Lower leg skin (tissue), 3 donors: ENCODE measurements at regions not wholly inside any gene's neighbourhood (a gene's known extent, or its start where the extent isn't known, plus 50 kb on each side); places are given as distances from the start of the nearest gene placed in this dataset.

Experiments
- POLR2A ChIP-seq, 2 donors: fragments of 450-650 bp; IDR thresholded peaks; one replicate each; pipeline ENCODE4 v1.6.1; 2016 to 2017; ENCODE audit warnings: antibody characterized with exemption in 2 of 2, mild to moderate bottlenecking in 1 of 2, moderate library complexity in 1 of 2
- TF ChIP-seq, protein P1 (sequence below), 3 donors: fragments of 450-650 bp; IDR thresholded peaks; one replicate each; pipeline ENCODE4 v1.5.1; 2016; ENCODE audit warnings: antibody characterized with exemption in 3 of 3, mild to moderate bottlenecking in 3 of 3, moderate library complexity in 2 of 3

DNA sequence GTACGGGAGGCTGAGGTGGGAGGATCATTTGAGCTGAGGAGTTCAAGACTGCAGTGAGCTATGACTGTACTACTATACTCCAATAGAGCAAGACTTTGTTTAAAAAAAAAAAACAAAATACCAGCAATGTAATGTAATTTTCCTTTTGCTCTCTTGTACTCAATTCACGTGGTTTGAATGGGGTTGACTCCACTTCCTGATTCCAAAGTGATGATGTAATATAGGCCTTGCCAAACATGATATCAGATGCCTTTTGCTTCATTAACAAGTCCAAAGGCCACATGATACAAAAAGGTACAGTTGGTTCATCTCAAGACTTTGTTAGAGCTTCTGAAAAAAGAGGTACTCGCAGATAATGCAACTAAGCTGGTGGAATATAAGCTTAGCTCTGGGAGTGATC is 321.8 kb downstream of the ZEB2 start:
- TF ChIP-seq POLR2A (IDR thresholded peaks at IDR 0.05): no peak
- TF ChIP-seq, protein P1, sequence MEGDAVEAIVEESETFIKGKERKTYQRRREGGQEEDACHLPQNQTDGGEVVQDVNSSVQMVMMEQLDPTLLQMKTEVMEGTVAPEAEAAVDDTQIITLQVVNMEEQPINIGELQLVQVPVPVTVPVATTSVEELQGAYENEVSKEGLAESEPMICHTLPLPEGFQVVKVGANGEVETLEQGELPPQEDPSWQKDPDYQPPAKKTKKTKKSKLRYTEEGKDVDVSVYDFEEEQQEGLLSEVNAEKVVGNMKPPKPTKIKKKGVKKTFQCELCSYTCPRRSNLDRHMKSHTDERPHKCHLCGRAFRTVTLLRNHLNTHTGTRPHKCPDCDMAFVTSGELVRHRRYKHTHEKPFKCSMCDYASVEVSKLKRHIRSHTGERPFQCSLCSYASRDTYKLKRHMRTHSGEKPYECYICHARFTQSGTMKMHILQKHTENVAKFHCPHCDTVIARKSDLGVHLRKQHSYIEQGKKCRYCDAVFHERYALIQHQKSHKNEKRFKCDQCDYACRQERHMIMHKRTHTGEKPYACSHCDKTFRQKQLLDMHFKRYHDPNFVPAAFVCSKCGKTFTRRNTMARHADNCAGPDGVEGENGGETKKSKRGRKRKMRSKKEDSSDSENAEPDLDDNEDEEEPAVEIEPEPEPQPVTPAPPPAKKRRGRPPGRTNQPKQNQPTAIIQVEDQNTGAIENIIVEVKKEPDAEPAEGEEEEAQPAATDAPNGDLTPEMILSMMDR (IDR thresholded peaks at IDR 0.05): no peak
